Psoas muscle (tissue), 7 donors: ENCODE measurements at regions not wholly inside any gene's neighbourhood (a gene's known extent, or its start where the extent isn't known, plus 50 kb on each side); places are given as distances from the start of the nearest gene placed in this dataset.

Source experiments
- ATAC-seq, 4 donors: fragments of 200-7000 bp; cut with Tn5 transposase; one replicate each; pipeline ENCODE4 v1.9.1; 2020; ENCODE audit warnings: moderate library complexity in 3 of 4, mild to moderate bottlenecking in 2 of 4
- DNase-seq, 2 donors: peaks; one replicate each; pipeline ENCODE4 v3.0.0-alpha.2; 2020
- H3K27ac ChIP-seq: fragments of 200-600 bp; one replicate; pipeline ENCODE4 v1.8.0; 2022
- H3K27me3 ChIP-seq, 3 donors: fragments of 200-600 bp in 1 of 3; one replicate each; pipeline versions ENCODE4 v1.6.1 to v1.8.0; 2013 to 2022; ENCODE audit warnings: low read length in 2 of 3, mild to moderate bottlenecking in 2 of 3, moderate library complexity in 1 of 3; ENCODE audit not compliant: insufficient read depth in 3 of 3
- H3K36me3 ChIP-seq, 2 donors: fragments of 200-600 bp in 1 of 2; one replicate each; pipeline versions ENCODE4 v1.6.1 to v1.8.0; 2013 to 2022; ENCODE audit warnings: low read depth in 1 of 2, mild to moderate bottlenecking in 1 of 2, moderate library complexity in 1 of 2; ENCODE audit not compliant: insufficient read depth in 1 of 2
- H3K4me1 ChIP-seq: fragments of 200-600 bp; one replicate; pipeline ENCODE4 v1.8.0; 2022
- H3K4me3 ChIP-seq: fragments of 200-600 bp; one replicate; pipeline ENCODE4 v1.8.0; 2022; ENCODE audit warnings: mild to moderate bottlenecking
- H3K9me3 ChIP-seq: fragments of 200-600 bp; one replicate; pipeline ENCODE4 v1.8.0; 2022
- CTCF ChIP-seq: fragments of 200-600 bp; IDR thresholded peaks from one replicate; pipeline ENCODE4 v1.8.0; 2022; ENCODE audit warnings: antibody characterized with exemption
- WGBS, 3 donors: extraction: QIAGEN DNeasy Blood & Tissue Kit; methylation state at CpG; one replicate each; pipeline versions ENCODE4 v1.1.6 to v1.1.7; 2013; 5-methylcytosine and 5-hydroxymethylcytosine counted together
- intact Hi-C, 2 donors: fragments of 100-400 bp; cut with DNase I; formaldehyde crosslinking; loops; one replicate each; pipeline versions ENCODE4 v1.11.0 to v1.14.2; 2022
- donor health status: healthy with polysubstance abuse.
- donor health status: DM: no; HTN: no; CAD: no; lungs with moderate emphysema.
- donor health status: Bipolar disorder and iron deficiency.
- donor health status: healthy.
- donor health status: DM: yes; HTN: yes; CAD: no.
- donor health status: DM: no; HTN: no; CAD: no.
- donor health status: DM: yes; HTN: yes; CAD: no.

- ATAC-seq = no peak
- Histone ChIP-seq H3K4me1 (no peaks in the 10 kb centered on the region), H3K9me3 (no peaks in the 10 kb centered on the region), H3K4me3 (no peak overlapping the region), H3K27me3 (no peaks in the 10 kb centered on the region), H3K36me3 (no peaks in the 10 kb centered on the region), H3K27ac (no peak overlapping the region)
- intact Hi-C loops = no loop called here
- TF ChIP-seq CTCF = no peak
- no peak for DNase-seq
- WGBS, 3 donors = 79 to 82% (median 80%) methylated on average over 6 of the region's 6 CpGs
Measured at GRCh38 chr10:108616559-108617285, 1306.6 kb downstream of the XPNPEP1 start.

GRCh38 chr10:108615576-108616320 lies 1307.6 kb downstream of the XPNPEP1 start:
- TF ChIP-seq CTCF = no peak
- no peak for ATAC-seq
- intact Hi-C loops = no loop called here
- Histone ChIP-seq H3K27ac (no peak overlapping the region), H3K4me3 (no peak overlapping the region), H3K27me3 (no peaks in the 10 kb centered on the region), H3K4me1 (no peaks in the 10 kb centered on the region), H3K36me3 (no peaks in the 10 kb centered on the region), H3K9me3 (no peaks in the 10 kb centered on the region)
- DNase-seq = no peak
- WGBS, 3 donors = 53 to 63% (median 59%) methylated on average over 3 of the region's 3 CpGs

- Histone ChIP-seq H3K4me3 (no peak overlapping the region), H3K4me1 (no peaks in the 10 kb centered on the region), H3K9me3 (no peaks in the 10 kb centered on the region), H3K27ac (no peak overlapping the region), H3K36me3 (no peaks in the 10 kb centered on the region), H3K27me3 (no peaks in the 10 kb centered on the region)
- TF ChIP-seq CTCF = no peak
- DNase-seq (no peak), ATAC-seq (no peak)
- WGBS, 3 donors = 54 to 60% (median 55%) methylated on average over 3 of the region's 3 CpGs
- intact Hi-C loops = no loop called here
Measured at GRCh38 chr10:108612485-108612884, 1310.8 kb downstream of the XPNPEP1 start.

- ATAC-seq = no peak
- H3K4me3 ChIP-seq = no peak overlapping the region
- H3K4me1 ChIP-seq = no peaks in the 10 kb centered on the region
- TF ChIP-seq CTCF = no peak
- no peaks in the 10 kb centered on the region for H3K36me3 ChIP-seq
- WGBS, 3 donors = 27 to 48% (median 33%) methylated on average over 1 of the region's 1 CpG
- intact Hi-C loops = no loop called here
- H3K27me3 ChIP-seq = no peaks in the 10 kb centered on the region
- H3K9me3 ChIP-seq = no peaks in the 10 kb centered on the region
- H3K27ac ChIP-seq = no peak overlapping the region
- no peak for DNase-seq
Measured at GRCh38 chr10:108608860-108609259, 1314.5 kb downstream of the XPNPEP1 start.
